LNCaP clone FGC (cell line): ENCODE measurements at regions not wholly inside any gene's neighbourhood (a gene's known extent, or its start where the extent isn't known, plus 50 kb on each side); places are given as distances from the start of the nearest gene placed in this dataset.
"Not testable (repeated sequence)": the region's sequence is repeated elsewhere in the genome, so short reads cannot be mapped to it uniquely, and the experiment has no call there.

Experiments used
- DNase-seq: peaks from one replicate; pipeline ENCODE4 v3.0.0-alpha.2; 2011; ENCODE audit warnings: low read depth
- H3K4me3 ChIP-seq: 2 replicates; pipeline ENCODE4 v1.5.1; 2011; ENCODE audit warnings: mild to moderate bottlenecking, low read depth, low read length, control low read depth
- TF ChIP-seq, protein P1 (sequence below): IDR thresholded peaks from 2 replicates; pipeline ENCODE4 v1.5.1; 2012; ENCODE audit warnings: mild to moderate bottlenecking; ENCODE audit not compliant: control insufficient read depth, insufficient read depth; ENCODE audit errors: extremely low read depth

DNA sequence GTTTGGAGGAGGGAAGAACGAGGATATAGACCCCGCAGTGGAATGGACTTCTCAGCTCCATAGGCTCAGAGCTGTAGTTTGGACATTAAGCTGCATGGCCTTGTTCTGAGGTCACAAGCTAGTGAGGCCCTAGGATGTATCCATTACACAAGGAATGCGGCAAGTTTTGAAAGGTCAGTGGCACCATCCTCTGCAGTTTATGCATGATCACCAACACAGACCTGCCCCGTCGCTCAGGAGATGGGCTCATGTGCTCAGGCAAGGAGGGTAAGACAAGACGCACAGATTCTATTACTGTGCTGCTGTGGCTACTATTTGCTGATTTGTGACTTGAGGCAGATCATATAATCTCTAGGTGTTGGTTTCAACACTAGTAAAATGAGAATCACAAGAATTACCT, 110.9 kb downstream of the FAM161A start:
- TF ChIP-seq, protein P1, sequence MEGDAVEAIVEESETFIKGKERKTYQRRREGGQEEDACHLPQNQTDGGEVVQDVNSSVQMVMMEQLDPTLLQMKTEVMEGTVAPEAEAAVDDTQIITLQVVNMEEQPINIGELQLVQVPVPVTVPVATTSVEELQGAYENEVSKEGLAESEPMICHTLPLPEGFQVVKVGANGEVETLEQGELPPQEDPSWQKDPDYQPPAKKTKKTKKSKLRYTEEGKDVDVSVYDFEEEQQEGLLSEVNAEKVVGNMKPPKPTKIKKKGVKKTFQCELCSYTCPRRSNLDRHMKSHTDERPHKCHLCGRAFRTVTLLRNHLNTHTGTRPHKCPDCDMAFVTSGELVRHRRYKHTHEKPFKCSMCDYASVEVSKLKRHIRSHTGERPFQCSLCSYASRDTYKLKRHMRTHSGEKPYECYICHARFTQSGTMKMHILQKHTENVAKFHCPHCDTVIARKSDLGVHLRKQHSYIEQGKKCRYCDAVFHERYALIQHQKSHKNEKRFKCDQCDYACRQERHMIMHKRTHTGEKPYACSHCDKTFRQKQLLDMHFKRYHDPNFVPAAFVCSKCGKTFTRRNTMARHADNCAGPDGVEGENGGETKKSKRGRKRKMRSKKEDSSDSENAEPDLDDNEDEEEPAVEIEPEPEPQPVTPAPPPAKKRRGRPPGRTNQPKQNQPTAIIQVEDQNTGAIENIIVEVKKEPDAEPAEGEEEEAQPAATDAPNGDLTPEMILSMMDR, result no peak
- no peak overlapping the region for H3K4me3 ChIP-seq
- DNase-seq, result no peak

DNA sequence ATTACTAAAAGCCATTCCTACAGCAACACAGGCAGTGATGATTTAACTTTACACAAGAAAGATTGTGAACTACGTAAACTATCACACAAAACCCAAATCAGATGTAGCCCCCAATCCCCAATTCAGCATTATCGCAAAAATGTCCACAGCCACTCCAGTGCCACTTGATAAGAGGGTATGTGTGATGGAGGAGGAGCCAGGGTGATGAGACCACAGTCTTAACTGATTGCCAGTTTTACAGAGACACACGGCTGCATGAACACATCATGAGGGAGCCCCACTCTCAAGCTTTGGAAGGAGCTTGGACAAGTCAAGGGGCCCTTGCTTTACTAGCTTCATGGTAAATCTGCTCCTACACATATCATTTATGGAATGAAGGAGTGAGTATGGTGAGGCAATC, 116.0 kb downstream of the FAM161A start:
- DNase-seq, result no peak
- TF ChIP-seq, protein P1, result no peak

DNA sequence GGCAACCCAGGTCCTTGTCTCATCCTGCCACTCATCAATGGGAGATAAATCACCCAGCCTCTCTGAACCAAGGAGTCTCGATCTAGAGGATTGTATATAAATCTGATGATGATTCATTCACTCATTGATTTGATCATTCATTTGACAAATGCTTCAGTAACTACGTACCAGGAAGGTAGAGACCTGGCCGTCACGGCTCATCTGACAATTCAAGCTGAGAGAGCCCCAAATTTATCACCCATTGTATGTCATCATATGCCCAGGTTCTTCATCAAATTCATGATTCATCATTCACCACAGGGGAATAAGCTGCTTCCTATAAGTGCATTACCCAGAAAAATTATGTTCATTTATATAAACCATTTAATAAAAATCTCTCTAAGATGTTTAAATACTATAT, 116.9 kb downstream of the FAM161A start:
- TF ChIP-seq, protein P1, result no peak
- no peak for DNase-seq
- H3K4me3 ChIP-seq, result no peak overlapping the region

More for the DNA sequence above, 116.0 kb downstream of the FAM161A start:
- no peak overlapping the region for H3K4me3 ChIP-seq

DNA sequence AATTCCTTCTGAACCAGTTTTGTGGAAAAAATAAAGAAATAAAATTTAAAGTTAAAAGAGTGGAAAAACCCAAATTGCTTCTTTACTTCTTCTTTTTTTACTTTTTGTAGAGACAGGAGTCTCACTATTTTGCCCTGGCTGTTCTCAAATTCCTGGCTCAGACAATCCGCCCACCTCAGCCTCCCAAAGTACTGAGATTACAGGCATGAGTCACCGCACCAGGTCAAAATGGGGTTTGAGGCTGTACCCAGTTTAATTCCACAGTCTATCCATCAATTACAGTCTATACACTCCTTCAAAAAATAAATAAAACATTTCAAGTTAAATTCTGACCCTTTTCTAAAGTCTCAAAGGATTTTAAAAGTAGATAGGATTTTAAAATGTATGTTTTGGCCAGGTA, 120.3 kb downstream of the FAM161A start:
- TF ChIP-seq, protein P1, result no peak
- no peak overlapping the region for H3K4me3 ChIP-seq
- no peak for DNase-seq

DNA sequence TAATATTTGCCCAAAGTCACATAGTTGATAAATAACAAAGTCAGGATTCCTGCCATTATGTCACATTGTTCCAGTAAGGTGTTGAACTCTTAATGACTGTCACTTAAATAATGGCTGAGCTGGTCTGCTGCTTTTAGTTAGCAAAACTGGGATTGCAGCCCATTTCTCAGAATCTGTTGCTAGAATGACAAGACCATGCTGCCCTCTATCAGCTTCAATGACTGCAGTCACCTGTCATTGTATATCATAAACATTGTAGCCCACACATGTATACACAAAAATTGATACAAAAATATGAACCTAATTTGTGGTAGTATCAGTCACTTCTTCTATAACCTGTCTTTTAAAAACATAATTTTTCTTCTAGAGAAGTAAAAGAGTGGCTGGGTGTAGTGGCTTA, 121.1 kb downstream of the FAM161A start:
- H3K4me3 ChIP-seq, result no peak overlapping the region
- no peak for DNase-seq
- TF ChIP-seq, protein P1, result peak; percentile 17; the same call in 1 of the 2 replicates

DNA sequence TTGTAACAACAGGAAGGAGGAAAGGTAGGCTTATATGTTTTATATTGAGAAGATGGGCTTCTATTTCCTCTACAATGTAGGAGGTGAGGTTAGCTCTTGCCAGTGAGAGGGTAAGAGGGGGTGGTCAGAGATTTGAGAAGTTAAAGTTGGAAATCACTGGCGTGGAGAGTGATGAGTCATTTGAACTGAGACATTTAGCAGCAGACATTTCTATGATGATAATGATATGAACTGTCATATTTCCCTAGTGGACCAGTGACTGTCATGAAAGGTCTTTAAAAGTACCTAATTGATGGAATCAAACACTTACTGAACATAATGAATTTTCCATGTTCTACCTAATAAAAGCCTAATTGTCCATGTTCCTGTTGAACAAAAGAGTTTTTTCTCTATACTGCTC, 126.1 kb downstream of the FAM161A start:
- H3K4me3 ChIP-seq, result no peak overlapping the region
- TF ChIP-seq, protein P1, result no peak
- DNase-seq, result no peak

DNA sequence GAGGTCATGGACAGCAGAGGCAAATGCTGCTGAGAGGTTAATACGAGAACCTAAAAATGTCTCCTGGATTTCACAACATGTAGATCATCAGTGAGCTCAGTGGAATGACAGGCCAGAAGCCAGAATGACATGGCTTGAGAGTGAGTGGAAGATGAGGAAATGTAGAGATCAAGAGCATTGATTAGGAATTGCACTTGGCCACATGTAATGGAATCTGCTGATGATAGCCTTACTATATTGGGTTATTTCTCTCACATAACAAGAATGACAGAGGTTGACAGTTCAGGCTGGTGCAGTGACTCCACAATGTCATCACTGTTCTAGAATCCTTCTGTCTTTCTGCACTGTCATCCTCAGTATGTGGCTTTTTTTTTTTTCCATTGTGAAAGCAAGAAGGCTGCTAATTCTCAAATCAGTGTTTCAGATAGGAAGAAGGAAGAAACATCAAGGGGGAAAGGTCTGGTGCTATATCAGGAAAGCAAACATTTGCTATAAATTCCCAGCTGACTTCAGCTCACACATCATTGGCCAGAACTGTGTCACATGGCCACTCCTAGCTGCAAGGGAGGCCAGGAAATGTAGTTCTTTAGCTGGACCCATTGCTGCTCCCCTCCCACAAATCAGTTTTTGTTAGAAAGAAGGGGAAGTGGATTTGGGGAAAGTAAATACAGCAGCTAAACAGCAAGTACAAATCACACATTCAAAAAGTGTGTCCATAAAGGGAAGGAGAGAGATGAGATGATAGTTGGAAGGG, 127.2 kb downstream of the FAM161A start:
- no peak for DNase-seq
- TF ChIP-seq, protein P1, result no peak
- no peak overlapping the region for H3K4me3 ChIP-seq

DNA sequence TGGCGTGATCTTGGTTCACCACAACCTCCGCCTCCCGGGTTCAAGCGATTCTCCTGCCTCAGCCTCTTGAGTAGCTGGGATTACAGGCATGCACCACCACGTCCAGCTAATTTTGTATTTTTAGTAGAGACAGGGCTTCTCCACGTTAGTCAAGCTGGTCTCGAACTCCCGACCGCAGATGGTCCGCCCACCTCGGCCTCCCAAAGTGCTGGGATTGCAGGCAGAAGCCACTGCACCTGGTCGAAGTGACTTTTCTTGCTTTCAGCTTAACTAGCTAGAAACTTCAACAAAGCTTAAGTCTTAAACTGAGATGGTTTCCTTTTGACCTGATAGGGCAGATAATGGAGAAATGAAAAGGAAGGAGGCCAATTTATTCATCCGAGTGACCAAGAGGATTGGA, 130.5 kb downstream of the FAM161A start:
- not testable (repeated sequence) for H3K4me3 ChIP-seq, DNase-seq
